ENCODE measurements at regions not wholly inside any gene's neighbourhood (a gene's known extent, or its start where the extent isn't known, plus 50 kb on each side); places are given as distances from the start of the nearest gene placed in this dataset.

GRCh38 chr17:71934520-71934919 lies 186.3 kb upstream of the SOX9 start:
- DNase-seq (ENCODE audit: extremely low spot score in 2 of 2): no peak
- H3K27ac ChIP-seq: no peak overlapping the region
- no peaks in the 10 kb centered on the region for H3K9me3 ChIP-seq
- no peaks in the 10 kb centered on the region for H3K4me1 ChIP-seq
- H3K27me3 ChIP-seq: no peaks in the 10 kb centered on the region
- intact Hi-C loops (cut with DNase I): no loop called here
- no peaks in the 10 kb centered on the region for H3K36me3 ChIP-seq
- no peak overlapping the region for H3K4me3 ChIP-seq
- TF ChIP-seq POLR2A (IDR thresholded peaks at IDR 0.05): no peak
- TF ChIP-seq, protein P1, sequence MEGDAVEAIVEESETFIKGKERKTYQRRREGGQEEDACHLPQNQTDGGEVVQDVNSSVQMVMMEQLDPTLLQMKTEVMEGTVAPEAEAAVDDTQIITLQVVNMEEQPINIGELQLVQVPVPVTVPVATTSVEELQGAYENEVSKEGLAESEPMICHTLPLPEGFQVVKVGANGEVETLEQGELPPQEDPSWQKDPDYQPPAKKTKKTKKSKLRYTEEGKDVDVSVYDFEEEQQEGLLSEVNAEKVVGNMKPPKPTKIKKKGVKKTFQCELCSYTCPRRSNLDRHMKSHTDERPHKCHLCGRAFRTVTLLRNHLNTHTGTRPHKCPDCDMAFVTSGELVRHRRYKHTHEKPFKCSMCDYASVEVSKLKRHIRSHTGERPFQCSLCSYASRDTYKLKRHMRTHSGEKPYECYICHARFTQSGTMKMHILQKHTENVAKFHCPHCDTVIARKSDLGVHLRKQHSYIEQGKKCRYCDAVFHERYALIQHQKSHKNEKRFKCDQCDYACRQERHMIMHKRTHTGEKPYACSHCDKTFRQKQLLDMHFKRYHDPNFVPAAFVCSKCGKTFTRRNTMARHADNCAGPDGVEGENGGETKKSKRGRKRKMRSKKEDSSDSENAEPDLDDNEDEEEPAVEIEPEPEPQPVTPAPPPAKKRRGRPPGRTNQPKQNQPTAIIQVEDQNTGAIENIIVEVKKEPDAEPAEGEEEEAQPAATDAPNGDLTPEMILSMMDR (IDR thresholded peaks at IDR 0.05): no peak

- H3K9me3 ChIP-seq: no peaks in the 10 kb centered on the region
- no peaks in the 10 kb centered on the region for H3K27me3 ChIP-seq
- no peaks in the 10 kb centered on the region for H3K36me3 ChIP-seq
- no peak overlapping the region for H3K27ac ChIP-seq
- no peak for DNase-seq (ENCODE audit: extremely low spot score in 2 of 2)
- H3K4me1 ChIP-seq: no peaks in the 10 kb centered on the region
- TF ChIP-seq POLR2AphosphoS5 (IDR thresholded peaks at IDR 0.05; ENCODE audit: insufficient read depth in 1 of 2, low read depth in 1 of 2) (no peak), POLR2A (IDR thresholded peaks at IDR 0.05) (no peak)
- TF ChIP-seq, protein P1 (IDR thresholded peaks at IDR 0.05): no peak
- intact Hi-C loops (cut with DNase I): no loop called here
- H3K4me3 ChIP-seq: no peak overlapping the region
Measured at GRCh38 chr17:71935341-71935740, 185.5 kb upstream of the SOX9 start.

GRCh38 chr17:71936977-71937376 lies 183.8 kb upstream of the SOX9 start:
- intact Hi-C loops (cut with DNase I): no loop called here
- H3K4me3 ChIP-seq: no peak overlapping the region
- peaks cover 3% of the 10 kb centered on the region for H3K4me1 ChIP-seq
- TF ChIP-seq, protein P1 (IDR thresholded peaks at IDR 0.05): no peak
- TF ChIP-seq POLR2AphosphoS5 (IDR thresholded peaks at IDR 0.05; ENCODE audit: insufficient read depth in 1 of 2, low read depth in 1 of 2) (no peak), POLR2A (IDR thresholded peaks at IDR 0.05) (no peak)
- no peaks in the 10 kb centered on the region for H3K27me3 ChIP-seq
- no peak overlapping the region for H3K27ac ChIP-seq
- no peaks in the 10 kb centered on the region for H3K9me3 ChIP-seq
- no peaks in the 10 kb centered on the region for H3K36me3 ChIP-seq
- DNase-seq (ENCODE audit: extremely low spot score in 2 of 2): no peak

DNA sequence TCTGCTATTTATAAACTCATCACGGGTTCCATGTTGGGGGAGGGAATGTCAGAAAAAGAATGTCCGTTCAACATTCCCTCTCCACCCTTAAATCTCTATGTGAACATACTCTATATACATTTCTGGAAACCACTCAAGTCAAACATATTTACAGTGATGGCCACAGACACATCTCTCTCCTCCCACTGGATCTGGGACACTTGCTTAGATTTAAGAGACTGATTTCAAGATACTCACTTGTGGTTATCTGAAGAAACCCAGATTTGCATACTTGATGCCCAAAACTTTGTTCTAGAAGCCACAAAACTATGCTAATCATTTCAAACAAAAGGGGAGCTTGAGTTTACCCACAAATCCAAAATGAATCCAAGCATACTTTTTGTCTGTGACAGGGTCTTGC lies 182.9 kb upstream of the SOX9 start:
- H3K27ac ChIP-seq: no peak overlapping the region
- no peaks in the 10 kb centered on the region for H3K9me3 ChIP-seq
- no peak overlapping the region for H3K4me3 ChIP-seq
- TF ChIP-seq POLR2AphosphoS5 (IDR thresholded peaks at IDR 0.05; ENCODE audit: insufficient read depth in 1 of 2, low read depth in 1 of 2) (no peak), POLR2A (IDR thresholded peaks at IDR 0.05) (no peak)
- TF ChIP-seq, protein P1 (IDR thresholded peaks at IDR 0.05): no peak
- DNase-seq (ENCODE audit: extremely low spot score in 2 of 2): no peak
- H3K4me1 ChIP-seq: peaks cover 6% of the 10 kb centered on the region
- H3K27me3 ChIP-seq: no peaks in the 10 kb centered on the region
- intact Hi-C loops (cut with DNase I): no loop called here
- no peaks in the 10 kb centered on the region for H3K36me3 ChIP-seq

GRCh38 chr17:71938340-71939010 lies 182.3 kb upstream of the SOX9 start:
- DNase-seq (ENCODE audit: extremely low spot score in 2 of 2): no peak
- no peaks in the 10 kb centered on the region for H3K27me3 ChIP-seq
- no peak overlapping the region for H3K27ac ChIP-seq
- H3K4me1 ChIP-seq: peaks cover 6% of the 10 kb centered on the region
- no peak overlapping the region for H3K4me3 ChIP-seq
- no peaks in the 10 kb centered on the region for H3K9me3 ChIP-seq
- TF ChIP-seq, protein P1 (IDR thresholded peaks at IDR 0.05): no peak
- TF ChIP-seq POLR2AphosphoS5 (IDR thresholded peaks at IDR 0.05; ENCODE audit: insufficient read depth in 1 of 2, low read depth in 1 of 2) (no peak), POLR2A (IDR thresholded peaks at IDR 0.05) (no peak)
- no peaks in the 10 kb centered on the region for H3K36me3 ChIP-seq
- intact Hi-C loops (cut with DNase I): no loop called here

Data from vagina (tissue), 2 donors.